Neuronal stem cell (in vitro differentiated cells): ENCODE measurements at regions not wholly inside any gene's neighbourhood (a gene's known extent, or its start where the extent isn't known, plus 50 kb on each side); places are given as distances from the start of the nearest gene placed in this dataset.
"Not testable (repeated sequence)": the region's sequence is repeated elsewhere in the genome, so short reads cannot be mapped to it uniquely, and the experiment has no call there.

Experiments
- DNase-seq: peaks from one replicate; pipeline ENCODE4 v3.0.0-alpha.2; 2013; ENCODE audit warnings: low spot score
- H2AFZ ChIP-seq: one replicate; pipeline ENCODE4 v1.6.1; 2013; ENCODE audit warnings: mild to moderate bottlenecking, low read length, inconsistent platforms
- H2AK5ac ChIP-seq: 2 replicates; pipeline ENCODE4 v1.6.1; 2013; ENCODE audit warnings: low read depth, mild to moderate bottlenecking, inconsistent platforms, low read length, moderate library complexity, mixed read lengths
- H2BK120ac ChIP-seq: 2 replicates; pipeline ENCODE4 v1.6.1; 2013; ENCODE audit warnings: low read depth, mild to moderate bottlenecking, inconsistent platforms, low read length, moderate library complexity, mixed read lengths
- H2BK12ac ChIP-seq: one replicate; pipeline ENCODE4 v1.6.1; 2013; ENCODE audit warnings: low read length, inconsistent platforms
- H2BK15ac ChIP-seq: 2 replicates; pipeline ENCODE4 v1.6.1; 2013; ENCODE audit warnings: mild to moderate bottlenecking, low read length, inconsistent platforms, mixed read lengths
- H2BK5ac ChIP-seq: one replicate; pipeline ENCODE4 v1.6.1; 2013; ENCODE audit warnings: inconsistent platforms, mild to moderate bottlenecking, low read length, moderate library complexity
- H3K14ac ChIP-seq: one replicate; pipeline ENCODE4 v1.6.1; 2013; ENCODE audit warnings: low read length, inconsistent platforms
- H3K18ac ChIP-seq: 2 replicates; pipeline ENCODE4 v1.6.1; 2013; ENCODE audit warnings: low read length, inconsistent platforms
- H3K23ac ChIP-seq: 2 replicates; pipeline ENCODE4 v1.6.1; 2013; ENCODE audit warnings: low read depth, mild to moderate bottlenecking, mixed read lengths, low read length, inconsistent platforms; ENCODE audit not compliant: poor library complexity
- H3K27ac ChIP-seq: replicated peaks from 3 replicates; pipeline ENCODE4 v1.5.1; 2013; ENCODE audit warnings: low read length, inconsistent platforms
- H3K27me3 ChIP-seq, 3 experiments: 2 replicates each; pipeline ENCODE4 v1.6.1; 2013; ENCODE audit warnings: low read length in 3 of 3, mild to moderate bottlenecking in 2 of 3, inconsistent platforms in 1 of 3, low read depth in 1 of 3, mixed read lengths in 1 of 3, moderate library complexity in 1 of 3; ENCODE audit not compliant: control insufficient read depth in 3 of 3, insufficient read depth in 3 of 3
- H3K36me3 ChIP-seq, 2 donors: replicated peaks in 1 of 2; 2 replicates each; pipeline ENCODE4 v1.6.1; 2013; ENCODE audit warnings: low read length in 2 of 2; ENCODE audit not compliant: control insufficient read depth in 2 of 2, insufficient read depth in 2 of 2
- H3K4ac ChIP-seq: 2 replicates; pipeline ENCODE4 v1.6.1; 2013; ENCODE audit warnings: inconsistent platforms, mild to moderate bottlenecking, low read length, moderate library complexity
- H3K4me1 ChIP-seq, 2 donors: 1 replicate in 1 of 2; 2 replicates in 1 of 2; pipeline ENCODE4 v1.6.1; 2013; ENCODE audit warnings: low read length in 2 of 2, low read depth in 1 of 2; ENCODE audit not compliant: control insufficient read depth in 2 of 2, insufficient read depth in 1 of 2
- H3K4me2 ChIP-seq: one replicate; pipeline ENCODE4 v1.6.1; 2013; ENCODE audit warnings: mild to moderate bottlenecking, low read length, inconsistent platforms; ENCODE audit not compliant: insufficient read depth, poor library complexity, severe bottlenecking
- H3K4me3 ChIP-seq, 2 donors: 2 replicates each; pipeline ENCODE4 v1.5.1; 2013; ENCODE audit warnings: low read length in 2 of 2, mild to moderate bottlenecking in 2 of 2, inconsistent platforms in 1 of 2, moderate library complexity in 1 of 2
- H3K79me1 ChIP-seq: one replicate; pipeline ENCODE4 v1.6.1; 2013; ENCODE audit warnings: low read depth, mild to moderate bottlenecking, inconsistent platforms, low read length, moderate library complexity
- H3K9ac ChIP-seq: one replicate; pipeline ENCODE4 v1.6.1; 2013; ENCODE audit warnings: mild to moderate bottlenecking, low read depth, low read length, inconsistent platforms; ENCODE audit not compliant: poor library complexity
- H3K9me3 ChIP-seq, 2 donors: replicated peaks in 1 of 2; 2 replicates each; pipeline versions ENCODE3 to v1.6.1; 2013; ENCODE audit warnings: low read length in 2 of 2, mild to moderate bottlenecking in 2 of 2, inconsistent platforms in 1 of 2, low read depth in 1 of 2, mixed read lengths in 1 of 2, moderate library complexity in 1 of 2; ENCODE audit not compliant: control insufficient read depth in 2 of 2, insufficient read depth in 1 of 2
- H4K8ac ChIP-seq: one replicate; pipeline ENCODE4 v1.6.1; 2013; ENCODE audit warnings: low read depth, mild to moderate bottlenecking, inconsistent platforms, low read length, moderate library complexity
- H4K91ac ChIP-seq: one replicate; pipeline ENCODE4 v1.6.1; 2013; ENCODE audit warnings: low read length, low read depth, mild to moderate bottlenecking, inconsistent platforms; ENCODE audit not compliant: poor library complexity
- WGBS, 2 donors: extraction: QIAGEN DNeasy Blood & Tissue Kit; methylation state at CpG; one replicate each; pipeline ENCODE4 v1.1.7; 2013; ENCODE audit warnings: missing lambda C conversion rate in 2 of 2, mixed read lengths in 1 of 2; ENCODE audit not compliant: insufficient read length in 2 of 2, insufficient replicate concordance in 1 of 2; ENCODE audit errors: extremely low coverage in 2 of 2; 5-methylcytosine and 5-hydroxymethylcytosine counted together

DNA sequence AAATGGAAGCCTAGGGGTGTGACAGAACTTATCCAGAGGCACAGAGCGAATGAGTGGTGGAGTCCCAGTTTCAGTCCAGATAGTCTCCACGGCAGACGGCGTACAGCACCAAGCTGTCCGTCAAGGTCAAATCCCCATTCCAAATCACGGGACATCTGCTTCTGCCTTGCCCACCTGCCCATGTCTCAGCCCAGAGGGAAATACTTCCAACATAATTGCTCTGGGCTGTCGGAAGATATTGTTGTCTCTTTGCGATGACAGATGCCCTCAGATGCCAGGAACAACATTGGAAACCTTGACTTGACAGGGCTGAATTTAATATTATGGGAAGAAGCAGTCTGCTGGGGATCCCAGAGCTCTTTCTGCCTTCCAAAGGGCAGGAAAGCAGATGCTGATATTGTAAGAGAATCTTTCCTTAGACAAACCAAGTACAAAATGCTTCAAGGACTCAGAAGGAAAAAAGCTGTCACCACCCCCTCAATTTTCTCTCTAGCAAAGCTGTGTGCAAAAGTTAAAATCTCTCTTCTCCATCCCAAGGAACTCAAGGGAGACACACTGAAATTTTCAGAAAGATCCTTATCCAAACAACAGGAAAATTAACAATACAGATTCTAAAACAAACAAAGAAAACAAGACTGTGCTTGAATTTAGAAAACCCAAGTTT lies 364.0 kb downstream of the LRATD1 start:
- Histone ChIP-seq H3K9ac (no peak overlapping the region), H3K23ac (no peak overlapping the region), H3K27me3 (no peaks in the 10 kb centered on the region), H4K8ac (no peak overlapping the region), H3K4me1 (peaks cover 0 to 15% of the 10 kb centered on the region in 2 donors), H2BK15ac (no peak overlapping the region), H4K91ac (no peak overlapping the region), H2AFZ (no peak overlapping the region), H3K14ac (no peak overlapping the region), H3K9me3 (peaks cover 0 to 2% of the 10 kb centered on the region in 2 donors), H3K27ac (no peak overlapping the region), H2BK12ac (no peak overlapping the region), H2BK5ac (no peak overlapping the region), H3K4me2 (no peak overlapping the region), H3K18ac (no peak overlapping the region), H3K4ac (no peak overlapping the region), H2AK5ac (no peak overlapping the region), H3K4me3 (no peak overlapping the region), H3K36me3 (no peaks in the 10 kb centered on the region), H3K79me1 (no peaks in the 10 kb centered on the region), H2BK120ac (no peak overlapping the region)
- no peak for DNase-seq
- WGBS, 2 donors: no CpG with 5 or more reads among the region's 8 CpGs

DNA sequence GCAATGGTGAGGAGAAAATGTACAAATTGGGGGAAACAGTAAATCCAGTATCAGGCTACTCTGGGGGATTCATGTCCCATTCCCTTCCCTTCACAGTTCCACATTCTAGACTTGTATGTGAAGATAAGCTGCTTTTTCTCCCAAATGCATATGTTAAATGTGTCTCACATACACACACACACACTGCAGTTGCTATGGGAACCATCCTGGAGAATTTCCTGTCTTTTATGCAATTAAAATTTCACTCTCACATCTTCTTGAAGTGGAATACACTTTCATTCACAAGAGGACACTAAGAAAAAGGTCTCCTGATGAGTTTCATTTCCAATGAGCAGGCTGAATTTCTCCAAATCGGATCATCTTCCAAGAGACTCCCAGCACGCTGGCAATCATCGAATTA lies 366.0 kb downstream of the LRATD1 start:
- no peak overlapping the region for H4K91ac ChIP-seq
- H2AK5ac ChIP-seq: no peak overlapping the region
- H3K4ac ChIP-seq: no peak overlapping the region
- no peak overlapping the region for H3K27ac ChIP-seq
- H3K18ac ChIP-seq: no peak overlapping the region
- no peak overlapping the region for H2BK15ac ChIP-seq
- peaks cover 0 to 15% of the 10 kb centered on the region in 2 donors for H3K4me1 ChIP-seq
- no CpG with 5 or more reads among the region's 3 CpGs for WGBS, 2 donors
- no peaks in the 10 kb centered on the region for H3K36me3 ChIP-seq
- no peaks in the 10 kb centered on the region for H3K79me1 ChIP-seq
- H3K4me3 ChIP-seq: no peak overlapping the region
- no peak for DNase-seq
- no peak overlapping the region for H3K9ac ChIP-seq
- no peak overlapping the region for H3K23ac ChIP-seq
- H4K8ac ChIP-seq: no peak overlapping the region
- H3K9me3 ChIP-seq: peaks cover 0 to 2% of the 10 kb centered on the region in 2 donors
- H3K14ac ChIP-seq: no peak overlapping the region
- peak overlapping the region; percentile 11 for H2AFZ ChIP-seq
- no peaks in the 10 kb centered on the region for H3K27me3 ChIP-seq
- no peak overlapping the region for H2BK12ac ChIP-seq
- no peak overlapping the region for H2BK5ac ChIP-seq
- H2BK120ac ChIP-seq: no peak overlapping the region
- no peak overlapping the region for H3K4me2 ChIP-seq

DNA sequence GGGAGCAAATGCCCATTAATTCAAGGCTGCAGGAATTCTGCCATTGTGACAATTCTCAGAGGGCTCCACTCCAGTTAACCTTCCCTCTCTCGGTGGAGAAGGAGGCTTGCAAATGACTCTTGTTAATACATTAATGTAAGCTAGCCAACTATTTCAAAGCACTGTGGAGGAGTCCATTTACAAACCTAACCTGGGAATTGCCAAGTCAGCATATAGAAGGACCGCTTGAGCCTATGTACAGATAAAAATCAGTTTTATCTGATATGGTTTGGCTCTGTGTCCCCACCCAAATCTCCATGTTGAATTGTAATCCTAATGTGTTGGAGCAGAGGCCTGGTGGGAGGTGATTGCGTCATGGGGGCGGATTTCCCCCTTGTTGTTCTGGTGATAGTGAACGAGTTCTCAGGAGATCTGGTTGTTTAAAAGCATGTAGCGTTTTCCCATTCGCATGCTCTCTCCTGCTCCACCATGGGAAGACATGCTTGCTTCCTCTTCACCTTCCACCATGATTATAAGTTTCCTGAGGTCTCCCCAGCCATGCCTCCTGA lies 366.7 kb downstream of the LRATD1 start:
- peaks cover 0 to 2% of the 10 kb centered on the region in 2 donors for H3K9me3 ChIP-seq
- H4K91ac ChIP-seq: no peak overlapping the region
- no peak overlapping the region for H2BK15ac ChIP-seq
- H3K4ac ChIP-seq: no peak overlapping the region
- no peak overlapping the region for H3K9ac ChIP-seq
- peak overlapping the region; percentile 11 for H2AFZ ChIP-seq
- no peak overlapping the region for H2BK120ac ChIP-seq
- DNase-seq: no peak
- no peaks in the 10 kb centered on the region for H3K36me3 ChIP-seq
- no peak overlapping the region for H3K4me2 ChIP-seq
- H2BK5ac ChIP-seq: no peak overlapping the region
- H3K4me3 ChIP-seq: no peak overlapping the region
- no peak overlapping the region for H3K27ac ChIP-seq
- H3K18ac ChIP-seq: no peak overlapping the region
- peaks cover 0 to 15% of the 10 kb centered on the region in 2 donors for H3K4me1 ChIP-seq
- no peaks in the 10 kb centered on the region for H3K27me3 ChIP-seq
- H2AK5ac ChIP-seq: no peak overlapping the region
- no CpG with 5 or more reads among the region's 7 CpGs for WGBS, 2 donors
- no peaks in the 10 kb centered on the region for H3K79me1 ChIP-seq
- H3K14ac ChIP-seq: no peak overlapping the region
- no peak overlapping the region for H3K23ac ChIP-seq
- H2BK12ac ChIP-seq: no peak overlapping the region
- no peak overlapping the region for H4K8ac ChIP-seq

GRCh38 chr2:15002519-15002918 lies 370.0 kb downstream of the LRATD1 start:
- not testable (repeated sequence) for H4K91ac ChIP-seq, H3K36me3 ChIP-seq, H2BK5ac ChIP-seq, H3K9me3 ChIP-seq, H3K23ac ChIP-seq, H4K8ac ChIP-seq, H2AK5ac ChIP-seq, H2AFZ ChIP-seq, H3K79me1 ChIP-seq, H3K14ac ChIP-seq, H2BK120ac ChIP-seq, H3K4me3 ChIP-seq, DNase-seq, H3K18ac ChIP-seq, H3K27me3 ChIP-seq, H3K9ac ChIP-seq, H2BK15ac ChIP-seq, H3K4me2 ChIP-seq, H2BK12ac ChIP-seq, H3K27ac ChIP-seq, H3K4ac ChIP-seq
- H3K4me1 ChIP-seq: peaks cover 0 to 15% of the 10 kb centered on the region in 2 donors
- WGBS, 2 donors: no CpG with 5 or more reads among the region's 26 CpGs
